SW 1271 (cell line): ENCODE measurements at regions not wholly inside any gene's neighbourhood (a gene's known extent, or its start where the extent isn't known, plus 50 kb on each side); places are given as distances from the start of the nearest gene placed in this dataset.
"Not testable (repeated sequence)": the region's sequence is repeated elsewhere in the genome, so short reads cannot be mapped to it uniquely, and the experiment has no call there.

Experiments
- DNase-seq, 2 experiments: peaks; one replicate each; lab custom pipeline; 2025; lab: John Stamatoyannopoulos, UW

- no peak for DNase-seq
These were observed 259.6 kb upstream of the ZNF804A start for GRCh38 chr2:184338771-184339170.

GRCh38 chr2:184339966-184340365, 258.4 kb upstream of the ZNF804A start:
- no peak for DNase-seq

- no peak for DNase-seq
These were observed 251.9 kb upstream of the ZNF804A start for GRCh38 chr2:184346338-184346862.

GRCh38 chr2:184351126-184351525, 247.2 kb upstream of the ZNF804A start:
- no peak for DNase-seq

GRCh38 chr2:184357033-184357432, 241.3 kb upstream of the ZNF804A start:
- no peak for DNase-seq

GRCh38 chr2:184359379-184359778, 238.9 kb upstream of the ZNF804A start:
- no peak for DNase-seq

GRCh38 chr2:184363213-184363612, 235.1 kb upstream of the ZNF804A start:
- DNase-seq, result no peak

- DNase-seq, result no peak
These were observed 231.1 kb upstream of the ZNF804A start for GRCh38 chr2:184367211-184367610.

GRCh38 chr2:184369307-184369706, 229.0 kb upstream of the ZNF804A start:
- no peak for DNase-seq

GRCh38 chr2:184370954-184371353, 227.4 kb upstream of the ZNF804A start:
- no peak for DNase-seq

GRCh38 chr2:184371641-184372040, 226.7 kb upstream of the ZNF804A start:
- DNase-seq, result no peak

GRCh38 chr2:184372484-184372883, 225.8 kb upstream of the ZNF804A start:
- no peak for DNase-seq

GRCh38 chr2:184394642-184395041, 203.7 kb upstream of the ZNF804A start:
- no peak for DNase-seq

- no peak for DNase-seq
These were observed 195.9 kb upstream of the ZNF804A start for GRCh38 chr2:184402381-184402780.

- not testable (repeated sequence) for DNase-seq
These were observed 191.2 kb upstream of the ZNF804A start for GRCh38 chr2:184407041-184407630.

GRCh38 chr2:184410160-184410559, 188.2 kb upstream of the ZNF804A start:
- DNase-seq, result no peak

- no peak for DNase-seq
These were observed 185.1 kb upstream of the ZNF804A start for GRCh38 chr2:184413221-184413620.

- no peak for DNase-seq
These were observed 184.6 kb upstream of the ZNF804A start for GRCh38 chr2:184413671-184414229.

- no peak for DNase-seq
These were observed 182.0 kb upstream of the ZNF804A start for GRCh38 chr2:184416146-184416913.

- DNase-seq, result no peak
These were observed 178.6 kb upstream of the ZNF804A start for GRCh38 chr2:184419744-184420143.

- not testable (repeated sequence) for DNase-seq
These were observed 176.9 kb upstream of the ZNF804A start for GRCh38 chr2:184421456-184421855.

GRCh38 chr2:184425083-184425482, 173.2 kb upstream of the ZNF804A start:
- DNase-seq, result no peak

GRCh38 chr2:184444217-184444616, 154.1 kb upstream of the ZNF804A start:
- no peak for DNase-seq
